ENCODE measurements at regions not wholly inside any gene's neighbourhood (a gene's known extent, or its start where the extent isn't known, plus 50 kb on each side); places are given as distances from the start of the nearest gene placed in this dataset.

DNA sequence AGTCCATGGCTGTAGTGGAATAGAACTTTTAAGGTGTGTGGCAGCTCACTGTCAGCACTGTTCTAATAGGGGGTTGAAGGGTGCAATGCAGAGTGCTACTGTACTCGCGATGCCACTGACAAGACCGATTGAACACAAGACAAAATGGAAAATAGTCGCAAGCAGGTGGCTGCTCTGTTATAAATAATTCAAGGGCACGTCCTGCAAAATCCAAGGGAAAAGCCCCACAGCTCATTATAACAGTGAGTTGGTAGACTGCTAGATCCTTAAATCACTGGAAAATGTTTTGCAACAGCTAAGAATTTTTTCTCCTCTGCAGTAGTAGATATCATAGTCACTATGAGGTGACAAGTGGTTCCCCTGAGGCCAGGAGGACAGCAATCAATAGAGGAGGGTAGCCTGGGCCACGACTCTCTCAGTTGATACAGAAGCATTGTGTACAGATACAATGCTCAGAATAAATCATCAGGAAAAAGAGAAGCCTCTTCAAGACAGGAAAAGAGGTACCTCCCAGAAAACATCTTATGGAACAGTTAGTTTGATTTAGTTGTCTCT lies 926.3 kb downstream of the TLE4 start:
- TF ChIP-seq EZH2 (IDR thresholded peaks at IDR 0.05; ENCODE audit: low read length) = no peak
- TF ChIP-seq, protein P1, sequence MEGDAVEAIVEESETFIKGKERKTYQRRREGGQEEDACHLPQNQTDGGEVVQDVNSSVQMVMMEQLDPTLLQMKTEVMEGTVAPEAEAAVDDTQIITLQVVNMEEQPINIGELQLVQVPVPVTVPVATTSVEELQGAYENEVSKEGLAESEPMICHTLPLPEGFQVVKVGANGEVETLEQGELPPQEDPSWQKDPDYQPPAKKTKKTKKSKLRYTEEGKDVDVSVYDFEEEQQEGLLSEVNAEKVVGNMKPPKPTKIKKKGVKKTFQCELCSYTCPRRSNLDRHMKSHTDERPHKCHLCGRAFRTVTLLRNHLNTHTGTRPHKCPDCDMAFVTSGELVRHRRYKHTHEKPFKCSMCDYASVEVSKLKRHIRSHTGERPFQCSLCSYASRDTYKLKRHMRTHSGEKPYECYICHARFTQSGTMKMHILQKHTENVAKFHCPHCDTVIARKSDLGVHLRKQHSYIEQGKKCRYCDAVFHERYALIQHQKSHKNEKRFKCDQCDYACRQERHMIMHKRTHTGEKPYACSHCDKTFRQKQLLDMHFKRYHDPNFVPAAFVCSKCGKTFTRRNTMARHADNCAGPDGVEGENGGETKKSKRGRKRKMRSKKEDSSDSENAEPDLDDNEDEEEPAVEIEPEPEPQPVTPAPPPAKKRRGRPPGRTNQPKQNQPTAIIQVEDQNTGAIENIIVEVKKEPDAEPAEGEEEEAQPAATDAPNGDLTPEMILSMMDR (optimal IDR thresholded peaks at IDR 0.05 in 1 of 3, IDR thresholded peaks at IDR 0.05 in 1 of 3, conservative IDR thresholded peaks at IDR 0.05 in 1 of 3; ENCODE audit: extremely low read depth in 1 of 3, insufficient read depth in 2 of 3, low read length in 3 of 3) = no peak
